Duodenal mucosa (tissue), 2 donors: ENCODE measurements at regions not wholly inside any gene's neighbourhood (a gene's known extent, or its start where the extent isn't known, plus 50 kb on each side); places are given as distances from the start of the nearest gene placed in this dataset.
"Not testable (repeated sequence)": the region's sequence is repeated elsewhere in the genome, so short reads cannot be mapped to it uniquely, and the experiment has no call there.

Source experiments
- H3K27ac ChIP-seq: one replicate; pipeline ENCODE4 v1.7.0; 2013; ENCODE audit warnings: low read depth, low read length
- H3K27me3 ChIP-seq, 2 donors: one replicate each; pipeline ENCODE4 v1.7.0; 2013; ENCODE audit warnings: low read length in 2 of 2, control low read depth in 1 of 2; ENCODE audit not compliant: insufficient read depth in 2 of 2, control insufficient read depth in 1 of 2
- H3K36me3 ChIP-seq, 2 donors: one replicate each; pipeline ENCODE4 v1.7.0; 2013; ENCODE audit warnings: low read length in 2 of 2, control low read depth in 1 of 2; ENCODE audit not compliant: insufficient read depth in 2 of 2, control insufficient read depth in 1 of 2
- H3K4me1 ChIP-seq, 2 donors: one replicate each; pipeline ENCODE4 v1.7.0; 2013; ENCODE audit warnings: low read length in 2 of 2, control low read depth in 1 of 2; ENCODE audit not compliant: insufficient read depth in 2 of 2, control insufficient read depth in 1 of 2
- H3K4me3 ChIP-seq, 2 donors: one replicate each; pipeline ENCODE4 v1.7.0; 2013; ENCODE audit warnings: low read length in 2 of 2, low read depth in 1 of 2
- H3K9ac ChIP-seq, 2 donors: one replicate each; pipeline ENCODE4 v1.7.0; 2013; ENCODE audit warnings: low read length in 2 of 2, low read depth in 1 of 2
- H3K9me3 ChIP-seq, 2 donors: one replicate each; pipeline ENCODE4 v1.7.0; 2013; ENCODE audit warnings: low read length in 2 of 2, control low read depth in 1 of 2; ENCODE audit not compliant: control insufficient read depth in 1 of 2

GRCh38 chr3:144506375-144506774 lies 534.8 kb downstream of the DIPK2A start:
- not testable (repeated sequence) for H3K9ac ChIP-seq, H3K9me3 ChIP-seq, H3K27me3 ChIP-seq, H3K27ac ChIP-seq, H3K36me3 ChIP-seq, H3K4me3 ChIP-seq, H3K4me1 ChIP-seq

- no peak overlapping the region for H3K4me3 ChIP-seq
- H3K4me1 ChIP-seq: no peaks in the 10 kb centered on the region
- H3K9ac ChIP-seq: no peak overlapping the region
- no peak overlapping the region for H3K27ac ChIP-seq
- H3K9me3 ChIP-seq: no peaks in the 10 kb centered on the region
- H3K27me3 ChIP-seq: no peaks in the 10 kb centered on the region
- no peaks in the 10 kb centered on the region for H3K36me3 ChIP-seq
Observed at GRCh38 chr3:144511346-144511745, 539.7 kb downstream of the DIPK2A start.

GRCh38 chr3:144516026-144516425 lies 544.4 kb downstream of the DIPK2A start:
- Histone ChIP-seq H3K27me3 (no peaks in the 10 kb centered on the region), H3K36me3 (no peaks in the 10 kb centered on the region), H3K9me3 (no peaks in the 10 kb centered on the region), H3K4me1 (no peaks in the 10 kb centered on the region), H3K27ac (no peak overlapping the region), H3K4me3 (no peak overlapping the region), H3K9ac (no peak overlapping the region)

GRCh38 chr3:144516589-144516988 lies 545.0 kb downstream of the DIPK2A start:
- no peak overlapping the region for H3K9ac ChIP-seq
- H3K27me3 ChIP-seq: no peaks in the 10 kb centered on the region
- H3K4me3 ChIP-seq: no peak overlapping the region
- H3K27ac ChIP-seq: no peak overlapping the region
- no peaks in the 10 kb centered on the region for H3K4me1 ChIP-seq
- no peaks in the 10 kb centered on the region for H3K9me3 ChIP-seq
- H3K36me3 ChIP-seq: no peaks in the 10 kb centered on the region

DNA sequence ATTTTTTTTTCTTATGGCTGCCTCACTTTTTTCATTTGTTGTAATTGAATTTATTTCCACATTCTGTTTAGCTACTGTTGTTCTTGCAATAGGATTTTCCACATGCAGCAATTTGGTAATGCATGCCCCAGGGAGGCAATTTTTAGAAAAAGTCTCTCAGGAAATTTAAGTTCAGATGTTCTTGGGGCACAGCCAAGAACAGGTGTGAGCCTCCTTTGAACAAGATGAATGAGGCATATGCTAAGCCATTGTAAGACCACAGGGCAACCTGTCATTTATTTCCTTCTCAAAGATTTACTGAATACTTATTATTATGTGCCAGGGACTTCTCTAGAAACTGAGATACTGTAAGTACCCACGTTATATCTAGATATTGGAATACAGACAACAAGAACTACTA lies 549.5 kb downstream of the DIPK2A start:
- Histone ChIP-seq H3K27me3 (no peaks in the 10 kb centered on the region), H3K27ac (no peak overlapping the region)

DNA sequence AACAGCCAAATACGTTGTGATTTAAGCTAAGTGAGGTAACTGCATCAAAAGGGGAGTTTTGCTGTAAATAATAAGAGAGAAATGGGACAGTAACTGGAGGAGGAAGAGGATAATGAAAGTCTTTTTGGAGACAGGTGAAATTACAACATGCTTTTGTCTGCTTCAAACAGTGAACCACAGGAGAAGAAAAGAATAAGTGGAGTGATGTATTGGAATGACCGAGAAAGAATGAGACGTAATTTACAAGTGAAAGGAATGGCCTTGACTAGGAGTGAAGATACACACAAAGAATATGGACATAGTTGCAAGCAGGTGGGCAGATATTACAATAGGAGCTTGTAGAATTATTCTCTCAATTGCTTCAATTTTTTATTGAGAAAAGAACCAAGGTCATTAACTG lies 550.8 kb downstream of the DIPK2A start:
- no peak overlapping the region for H3K9ac ChIP-seq
- H3K27ac ChIP-seq: no peak overlapping the region
- H3K4me3 ChIP-seq: no peak overlapping the region
- H3K9me3 ChIP-seq: no peaks in the 10 kb centered on the region
- H3K4me1 ChIP-seq: no peaks in the 10 kb centered on the region
- H3K36me3 ChIP-seq: no peaks in the 10 kb centered on the region
- no peaks in the 10 kb centered on the region for H3K27me3 ChIP-seq

More for the DNA sequence above, 549.5 kb downstream of the DIPK2A start:
- Histone ChIP-seq H3K9ac (no peak overlapping the region), H3K9me3 (no peaks in the 10 kb centered on the region), H3K36me3 (no peaks in the 10 kb centered on the region), H3K4me3 (no peak overlapping the region), H3K4me1 (no peaks in the 10 kb centered on the region)

DNA sequence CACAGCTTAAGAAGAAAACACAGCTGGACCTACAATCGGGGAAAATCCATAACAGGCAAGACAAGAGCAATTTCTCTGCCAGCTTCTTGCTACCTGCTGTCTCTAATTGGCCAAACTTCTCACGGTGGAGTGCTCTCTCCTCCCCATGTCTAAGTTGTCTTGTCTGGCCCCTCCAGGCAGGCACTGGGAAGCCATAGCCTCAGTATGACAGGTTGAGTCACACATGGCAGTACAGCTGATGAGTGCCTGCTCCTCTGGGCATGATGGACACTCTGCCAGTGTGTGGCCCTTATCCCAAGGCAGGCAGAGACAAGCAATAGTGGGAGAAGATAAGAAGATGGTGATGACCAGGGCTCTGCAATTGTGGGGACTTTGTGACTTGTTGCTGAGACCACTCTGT lies 551.8 kb downstream of the DIPK2A start:
- H3K4me3 ChIP-seq: no peak overlapping the region
- H3K27ac ChIP-seq: no peak overlapping the region
- no peaks in the 10 kb centered on the region for H3K4me1 ChIP-seq
- H3K27me3 ChIP-seq: no peaks in the 10 kb centered on the region
- H3K9me3 ChIP-seq: no peaks in the 10 kb centered on the region
- H3K9ac ChIP-seq: no peak overlapping the region
- no peaks in the 10 kb centered on the region for H3K36me3 ChIP-seq

GRCh38 chr3:144524531-144524930 lies 552.9 kb downstream of the DIPK2A start:
- H3K36me3 ChIP-seq: no peaks in the 10 kb centered on the region
- H3K4me1 ChIP-seq: peaks cover 0 to 4% of the 10 kb centered on the region in 2 donors
- H3K9me3 ChIP-seq: no peaks in the 10 kb centered on the region

DNA sequence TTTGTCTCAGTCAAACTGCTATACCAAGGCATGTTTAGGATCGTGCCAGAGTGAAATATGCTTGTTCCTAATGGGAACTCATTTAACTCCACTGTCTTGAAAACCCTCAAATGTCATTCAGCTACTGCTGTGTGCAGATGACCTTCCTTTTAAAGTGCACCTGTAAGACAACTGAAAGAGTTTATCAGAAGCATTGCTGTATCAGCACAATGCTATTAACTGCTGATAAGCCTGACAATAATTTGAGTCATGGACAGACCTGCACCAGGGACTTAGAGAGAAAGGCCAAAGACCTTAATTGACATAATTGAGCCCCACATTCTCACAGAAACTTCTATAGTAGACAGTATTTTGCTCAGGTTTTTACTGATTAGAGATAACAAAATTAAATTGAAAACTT lies 557.9 kb downstream of the DIPK2A start:
- Histone ChIP-seq H3K27ac (no peak overlapping the region), H3K27me3 (no peaks in the 10 kb centered on the region), H3K9me3 (no peaks in the 10 kb centered on the region), H3K9ac (no peak overlapping the region), H3K4me3 (no peak overlapping the region), H3K4me1 (peaks cover 0 to 6% of the 10 kb centered on the region in 2 donors), H3K36me3 (no peaks in the 10 kb centered on the region)

More at GRCh38 chr3:144524531-144524930, 552.9 kb downstream of the DIPK2A start:
- Histone ChIP-seq H3K27me3 (no peaks in the 10 kb centered on the region), H3K4me3 (no peak overlapping the region), H3K27ac (no peak overlapping the region), H3K9ac (no peak overlapping the region)

DNA sequence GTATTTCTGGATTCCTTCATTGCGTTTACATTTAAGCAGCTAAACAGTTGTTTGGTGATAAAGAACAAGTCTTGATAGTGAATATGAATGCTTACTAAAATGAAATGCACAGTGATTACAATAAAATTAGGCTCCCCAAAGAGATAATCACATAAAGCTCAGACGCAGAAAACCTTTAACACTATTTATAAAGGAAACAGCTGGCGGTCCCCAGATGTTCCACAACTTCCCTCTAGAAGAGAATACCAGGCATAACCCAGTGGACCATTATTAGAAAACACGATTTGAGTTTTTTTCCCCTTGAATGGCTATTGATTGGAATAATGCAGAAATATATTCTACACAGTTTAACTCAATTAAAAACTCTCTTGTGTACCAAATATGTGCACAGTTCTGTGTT lies 573.2 kb downstream of the DIPK2A start:
- no peaks in the 10 kb centered on the region for H3K4me1 ChIP-seq
- no peaks in the 10 kb centered on the region for H3K36me3 ChIP-seq
- no peak overlapping the region for H3K4me3 ChIP-seq
- H3K27me3 ChIP-seq: no peaks in the 10 kb centered on the region
- no peaks in the 10 kb centered on the region for H3K9me3 ChIP-seq
- H3K27ac ChIP-seq: no peak overlapping the region
- H3K9ac ChIP-seq: no peak overlapping the region

DNA sequence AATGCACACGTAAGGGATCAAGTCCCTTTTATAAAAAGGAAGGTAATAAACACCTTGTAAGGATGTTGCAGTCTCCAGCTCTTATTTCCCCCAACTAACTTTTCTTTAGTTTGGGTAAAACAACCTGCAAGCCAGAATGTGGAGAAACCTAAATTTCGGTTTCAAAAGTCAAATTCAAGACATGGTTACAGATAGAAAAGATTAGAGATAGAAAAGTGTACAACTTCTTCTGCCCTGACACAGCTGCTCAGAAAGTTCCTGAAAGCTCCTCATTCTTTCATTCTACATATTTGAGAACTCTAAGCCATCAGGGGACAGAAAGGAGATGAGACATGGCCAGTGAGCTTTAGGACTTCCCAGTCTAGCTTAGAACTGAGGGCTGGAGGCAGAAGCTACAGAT lies 574.9 kb downstream of the DIPK2A start:
- no peak overlapping the region for H3K4me3 ChIP-seq
- H3K4me1 ChIP-seq: no peaks in the 10 kb centered on the region
- H3K36me3 ChIP-seq: no peaks in the 10 kb centered on the region
- no peak overlapping the region for H3K9ac ChIP-seq
- H3K27me3 ChIP-seq: no peaks in the 10 kb centered on the region
- no peak overlapping the region for H3K27ac ChIP-seq
- H3K9me3 ChIP-seq: no peaks in the 10 kb centered on the region
